ENCODE measurements at regions not wholly inside any gene's neighbourhood (a gene's known extent, or its start where the extent isn't known, plus 50 kb on each side); places are given as distances from the start of the nearest gene placed in this dataset.

DNA sequence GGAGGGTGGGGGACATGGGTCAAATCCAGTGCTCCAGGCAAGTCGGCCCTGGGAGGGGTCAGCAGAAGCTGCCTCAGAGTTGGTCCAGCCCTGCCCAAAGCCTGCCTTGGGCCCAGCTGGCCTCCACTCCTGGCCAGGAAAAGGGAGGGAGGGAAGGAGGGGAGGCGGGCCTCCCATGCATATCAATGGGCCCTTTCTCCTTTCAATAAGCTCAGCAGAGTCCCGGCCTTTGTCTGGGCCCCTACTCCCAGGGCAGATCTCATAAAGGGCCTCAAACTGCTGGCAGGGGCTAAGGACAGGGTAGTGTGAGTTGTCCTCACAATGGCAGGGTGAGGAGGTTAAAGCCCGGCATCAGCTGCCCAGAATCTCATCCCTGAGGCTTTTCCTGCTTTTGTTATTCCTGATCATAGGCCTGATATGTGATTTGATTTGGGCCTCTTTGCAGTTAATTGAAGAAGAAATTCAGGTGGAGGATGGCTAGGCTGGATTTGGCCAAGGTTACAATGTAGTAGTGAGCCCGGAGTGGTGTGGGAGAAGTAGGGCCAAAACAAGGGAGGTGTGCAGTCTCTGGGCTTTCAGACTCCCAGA lies 121.1 kb upstream of the ATP6AP2 start:
- in situ Hi-C loops (cut with HindIII; ENCODE audit: low sequenced_read_pairs) = no loop called here

GRCh38 chrX:40457406-40457805 lies 123.4 kb upstream of the ATP6AP2 start:
- in situ Hi-C loops (cut with HindIII; ENCODE audit: low sequenced_read_pairs) = no loop called here

DNA sequence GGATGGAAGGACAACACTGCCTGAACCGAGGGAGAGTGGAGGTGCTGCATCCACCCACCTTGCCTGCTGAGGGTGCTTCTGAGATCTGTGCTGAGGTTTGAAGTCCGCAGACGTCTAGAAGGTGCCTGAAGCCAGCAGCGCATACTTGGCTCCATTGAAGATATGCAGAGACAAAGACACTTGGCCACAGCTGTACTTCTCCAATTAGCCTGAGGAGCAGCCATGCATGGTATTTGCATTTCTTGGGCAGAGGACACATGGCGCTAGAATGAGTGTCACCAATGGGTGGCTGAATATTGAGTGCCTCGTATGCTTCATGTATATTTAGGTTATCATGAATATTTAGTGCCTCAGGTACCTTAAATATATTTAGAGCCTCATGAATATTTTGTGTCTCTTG lies 128.7 kb upstream of the ATP6AP2 start:
- in situ Hi-C loops (cut with HindIII; ENCODE audit: low sequenced_read_pairs) = no loop called here

GRCh38 chrX:40449956-40450706 lies 130.6 kb upstream of the ATP6AP2 start:
- in situ Hi-C loops (cut with HindIII; ENCODE audit: low sequenced_read_pairs) = no loop called here

DNA sequence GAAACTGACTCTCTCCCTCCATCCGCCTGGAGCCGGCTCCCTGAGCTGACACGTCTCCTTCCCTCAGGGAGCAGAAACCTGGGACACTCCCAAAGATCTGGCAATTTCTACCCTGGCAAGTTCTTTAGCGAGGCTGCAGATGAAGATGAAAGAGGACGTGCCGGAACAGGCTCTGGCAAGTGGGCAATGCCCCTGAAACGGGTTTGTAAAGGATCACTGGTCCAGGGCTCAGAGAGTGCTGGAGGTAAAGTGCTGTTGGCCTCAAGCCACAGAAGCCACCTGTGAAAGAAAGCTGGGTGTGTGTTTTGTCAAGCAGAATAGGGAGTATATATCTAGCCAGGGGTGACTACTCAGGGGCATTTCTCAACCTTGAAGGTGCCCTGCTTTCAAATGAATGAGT lies 131.4 kb upstream of the ATP6AP2 start:
- in situ Hi-C loops (cut with HindIII; ENCODE audit: low sequenced_read_pairs) = no loop called here

DNA sequence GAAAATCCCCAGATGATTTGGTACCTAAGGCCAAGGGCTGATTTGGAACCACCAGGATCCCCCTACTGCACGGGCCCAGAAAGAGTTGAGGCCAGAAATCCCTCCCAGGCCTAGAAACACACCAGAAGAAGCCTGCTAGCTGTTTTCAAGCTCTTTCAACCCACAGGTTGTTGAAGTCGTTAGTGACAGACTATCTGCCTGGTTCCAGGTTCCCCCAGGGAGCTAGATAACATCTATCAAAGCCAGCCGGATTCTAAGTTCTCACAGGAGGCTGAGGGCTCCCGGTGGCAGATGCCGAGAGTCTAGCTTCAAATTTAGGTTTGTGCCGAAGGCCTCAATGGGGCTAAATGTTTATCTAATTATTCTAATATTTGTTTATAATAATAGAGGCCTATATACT lies 132.0 kb upstream of the ATP6AP2 start:
- in situ Hi-C loops (cut with HindIII; ENCODE audit: low sequenced_read_pairs) = no loop called here

- in situ Hi-C loops (cut with HindIII; ENCODE audit: low sequenced_read_pairs) = no loop called here
Observed at GRCh38 chrX:40446921-40447320, 133.8 kb upstream of the ATP6AP2 start.

- in situ Hi-C loops (cut with HindIII; ENCODE audit: low sequenced_read_pairs) = no loop called here
Observed at GRCh38 chrX:40445691-40446090, 135.1 kb upstream of the ATP6AP2 start.

- in situ Hi-C loops (cut with HindIII; ENCODE audit: low sequenced_read_pairs) = no loop called here
Observed at GRCh38 chrX:40444798-40445496, 135.8 kb upstream of the ATP6AP2 start.

DNA sequence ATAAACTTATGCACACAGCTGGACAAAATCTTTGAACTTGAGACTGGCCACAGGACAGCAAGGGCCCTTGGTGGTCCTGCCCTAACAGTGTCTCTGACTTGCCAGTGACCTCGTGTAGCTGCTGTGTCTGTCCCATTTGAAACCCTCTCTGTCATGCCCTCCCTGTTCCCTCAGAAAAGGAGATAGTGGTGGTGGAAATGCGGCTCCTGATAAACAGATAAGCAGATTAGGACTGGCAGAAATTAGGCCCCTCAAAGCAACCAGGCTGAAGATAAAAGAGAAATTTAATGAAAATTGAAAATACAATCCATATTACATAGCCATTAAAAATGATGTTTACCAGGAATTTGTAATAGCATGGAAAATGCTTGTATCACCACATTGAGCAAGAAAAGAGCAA lies 136.6 kb upstream of the ATP6AP2 start:
- in situ Hi-C loops (cut with HindIII; ENCODE audit: low sequenced_read_pairs) = no loop called here

GRCh38 chrX:40440866-40441265 lies 139.9 kb upstream of the ATP6AP2 start:
- in situ Hi-C loops (cut with HindIII; ENCODE audit: low sequenced_read_pairs) = no loop called here

GRCh38 chrX:40439625-40440532 lies 140.9 kb upstream of the ATP6AP2 start:
- in situ Hi-C loops (cut with HindIII; ENCODE audit: low sequenced_read_pairs) = no loop called here

- in situ Hi-C loops (cut with HindIII; ENCODE audit: low sequenced_read_pairs) = no loop called here
Observed at GRCh38 chrX:40437348-40437747, 143.4 kb upstream of the ATP6AP2 start.

GRCh38 chrX:40434947-40435346 lies 145.8 kb upstream of the ATP6AP2 start:
- in situ Hi-C loops (cut with HindIII; ENCODE audit: low sequenced_read_pairs) = no loop called here

DNA sequence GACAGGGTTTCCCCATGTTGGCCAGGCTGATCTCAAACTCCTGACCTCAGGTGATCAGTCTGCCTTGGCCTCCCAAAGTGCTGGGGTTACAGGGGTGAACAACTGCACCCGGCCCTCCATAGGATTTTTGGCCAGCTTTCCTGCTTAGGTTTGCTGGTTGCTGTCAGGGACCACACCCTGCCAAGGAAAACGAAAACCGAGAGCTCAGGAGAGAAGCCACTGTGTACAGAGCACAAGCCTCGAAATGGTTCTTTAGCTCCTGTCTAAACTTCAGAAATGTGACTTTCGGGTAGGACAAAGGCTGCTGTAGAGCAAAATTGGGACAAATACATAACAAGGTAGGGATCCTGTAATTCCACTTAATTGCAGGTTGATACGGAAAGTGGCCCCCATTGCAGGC lies 146.3 kb upstream of the ATP6AP2 start:
- in situ Hi-C loops (cut with HindIII; ENCODE audit: low sequenced_read_pairs) = no loop called here

DNA sequence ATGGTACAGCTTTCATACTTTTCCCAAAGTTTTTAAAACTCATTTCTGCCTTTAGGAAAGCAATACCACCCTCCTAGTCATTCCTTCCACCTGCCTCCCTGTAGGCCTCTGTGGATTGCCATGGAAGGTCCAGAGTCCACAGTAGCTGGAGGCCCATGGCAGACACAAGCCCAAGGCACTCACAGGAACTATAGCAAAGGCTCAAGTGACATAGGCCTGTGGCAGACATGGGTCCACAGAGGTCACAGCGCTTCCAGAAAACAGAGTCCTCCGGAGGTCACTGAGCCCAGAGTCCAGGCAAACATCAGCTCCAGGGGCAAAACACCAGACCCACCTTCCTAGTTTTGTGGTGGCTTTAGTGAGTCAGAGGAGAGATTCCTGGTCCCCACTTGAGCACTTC lies 147.6 kb upstream of the ATP6AP2 start:
- in situ Hi-C loops (cut with HindIII; ENCODE audit: low sequenced_read_pairs) = no loop called here

DNA sequence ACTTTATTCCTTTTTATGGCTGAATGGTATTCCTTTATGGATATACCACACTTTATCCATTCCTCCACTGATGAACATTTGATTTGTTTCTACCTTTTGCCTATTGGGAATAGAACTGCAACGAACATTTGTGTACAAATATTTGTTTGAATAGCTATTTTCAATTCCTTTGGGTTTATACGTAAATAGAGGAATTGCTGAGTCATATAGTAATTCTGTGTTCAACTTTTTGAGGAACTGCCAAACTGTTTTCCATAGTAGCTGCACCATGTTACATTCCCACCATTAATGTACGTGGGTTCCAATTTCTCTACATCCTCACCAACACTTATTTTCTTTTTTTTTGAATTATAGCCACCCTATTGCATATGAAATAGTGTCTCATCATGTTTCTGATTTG lies 156.5 kb upstream of the ATP6AP2 start:
- in situ Hi-C loops (cut with HindIII; ENCODE audit: low sequenced_read_pairs) = no loop called here

DNA sequence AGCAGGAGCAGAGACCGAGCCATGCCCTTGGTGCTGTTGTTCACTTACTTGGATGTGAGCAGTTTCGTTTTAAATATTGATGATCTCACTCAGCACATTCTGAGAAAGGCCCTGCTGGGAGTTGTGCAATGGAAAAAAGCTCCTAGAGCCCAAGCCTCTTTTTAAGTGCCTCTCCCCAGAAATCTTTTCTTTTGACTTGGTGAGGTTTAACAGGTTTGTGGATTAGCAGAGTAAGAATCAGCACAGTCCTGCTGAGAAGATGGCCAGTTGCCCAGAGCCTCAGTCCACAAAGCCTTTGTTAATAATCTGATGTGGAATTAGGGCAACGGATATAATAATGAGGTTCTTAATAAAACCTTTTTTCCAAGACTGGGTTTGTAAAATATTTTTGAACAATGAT lies 157.5 kb upstream of the ATP6AP2 start:
- in situ Hi-C loops (cut with HindIII; ENCODE audit: low sequenced_read_pairs) = no loop called here

GRCh38 chrX:40422021-40422420 lies 158.7 kb upstream of the ATP6AP2 start:
- in situ Hi-C loops (cut with HindIII; ENCODE audit: low sequenced_read_pairs) = no loop called here

GRCh38 chrX:40420899-40421729 lies 159.7 kb upstream of the ATP6AP2 start:
- in situ Hi-C loops (cut with HindIII; ENCODE audit: low sequenced_read_pairs) = no loop called here
